HCT116 (cell line): ENCODE measurements at regions not wholly inside any gene's neighbourhood (a gene's known extent, or its start where the extent isn't known, plus 50 kb on each side); places are given as distances from the start of the nearest gene placed in this dataset.

ENCODE experiments used
- ATAC-seq: fragments of 200-7000 bp; cut with Tn5 transposase; 2 replicates; pipeline ENCODE4 v1.9.1; 2020; ENCODE audit warnings: mild to moderate bottlenecking, moderate library complexity
- BruUV-seq: library from RNA; stranded (reverse); fragments of 400-500 nt; replicated peaks from 2 replicates; lab custom pipeline; 2021; lab: Mats Ljungman, UMichigan
- CTCF ChIA-PET: fragments of 300-600 bp; sonication (Branson Sonifier 250); formaldehyde crosslinking; loops from one replicate; lab custom pipeline; 2021; ENCODE audit warnings: antibody characterized with exemption; lab: Charles Lee
- POLR2A ChIA-PET: fragments of 300-600, 350-600 bp; sonication (Branson Sonifier 250); formaldehyde crosslinking; loops from one replicate; lab custom pipeline; 2021; ENCODE audit warnings: antibody characterized with exemption; lab: Charles Lee
- RAD21 ChIA-PET, 2 experiments: fragments of 300-600 bp; sonication (Branson Sonifier 250); formaldehyde crosslinking; loops; one replicate each; lab custom pipeline; 2023; ENCODE audit warnings: low total read pairs in 2 of 2; ENCODE audit not compliant: uncharacterized antibody in 2 of 2, unreplicated experiment in 2 of 2, low non-redundant PET in 1 of 2; lab: Charles Lee
- DNase-seq: peaks from one replicate; pipeline ENCODE4 v3.0.0-alpha.2; 2010; ENCODE audit warnings: low read depth, low spot score
- H2AFZ ChIP-seq: fragments of 200-600 bp; shearing (Covaris generic), sonication (generic); 2 replicates; pipeline ENCODE4 v1.6.1; 2017; ENCODE audit warnings: low read depth, mixed run types, mixed read lengths, antibody characterized with exemption, low read length; ENCODE audit not compliant: poor library complexity, severe bottlenecking
- H3K27ac ChIP-seq: 2 replicates; pipeline ENCODE4 v1.5.1; 2012; ENCODE audit warnings: low read depth, low read length
- H3K27me3 ChIP-seq: fragments of 200-600 bp; sonication (generic); 2 replicates; pipeline ENCODE4 v1.6.1; 2016; ENCODE audit warnings: mixed run types, low read length, mixed read lengths; ENCODE audit not compliant: insufficient read depth
- H3K36me3 ChIP-seq, 2 experiments: fragments of 200-500 bp in 1 of 2; fragments of 200-600 bp in 1 of 2; sonication (Bioruptor generic) in 1 of 2; sonication (generic) in 1 of 2; 2 replicates each; pipeline versions ENCODE4 v1.5.1 to v1.6.1; 2014 to 2016; ENCODE audit warnings: low read length in 2 of 2, inconsistent platforms in 1 of 2, mixed read lengths in 1 of 2, mixed run types in 1 of 2; ENCODE audit not compliant: insufficient read depth in 2 of 2, control insufficient read depth in 1 of 2
- H3K4me1 ChIP-seq, 2 experiments: fragments of 200-600 bp in 1 of 2; sonication (generic) in 1 of 2; 2 replicates each; pipeline versions ENCODE4 v1.5.1 to v1.6.1; 2012 to 2017; ENCODE audit warnings: low read length in 2 of 2, inconsistent platforms in 1 of 2, mild to moderate bottlenecking in 1 of 2, mixed read lengths in 1 of 2, mixed run types in 1 of 2, moderate library complexity in 1 of 2; ENCODE audit not compliant: insufficient read depth in 2 of 2, control insufficient read depth in 1 of 2
- H3K4me2 ChIP-seq: fragments of 200-600 bp; sonication (generic); 2 replicates; pipeline ENCODE4 v1.6.1; 2017; ENCODE audit warnings: mixed run types, low read length, mixed read lengths
- H3K4me3 ChIP-seq, 2 experiments: fragments of 200-600 bp in 1 of 2; sonication (generic) in 1 of 2; replicated peaks in 1 of 2; 2 replicates each; pipeline ENCODE4 v1.5.1; 2011 to 2016; ENCODE audit warnings: low read length in 2 of 2, control low read depth in 1 of 2, low read depth in 1 of 2, mild to moderate bottlenecking in 1 of 2, mixed read lengths in 1 of 2, mixed run types in 1 of 2
- H3K79me2 ChIP-seq: fragments of 200-600 bp; sonication (generic); 2 replicates; pipeline ENCODE4 v1.6.1; 2017; ENCODE audit warnings: mild to moderate bottlenecking, mixed run types, low read length, moderate library complexity, mixed read lengths; ENCODE audit not compliant: insufficient read depth
- H3K9ac ChIP-seq: fragments of 200-600 bp; sonication (generic); 2 replicates; pipeline ENCODE4 v1.6.1; 2016; ENCODE audit warnings: low read length, mixed read lengths
- H3K9me2 ChIP-seq: fragments of 200-600 bp; sonication (generic), shearing (Covaris generic); 2 replicates; pipeline ENCODE4 v1.6.1; 2017; ENCODE audit warnings: mixed run types, mild to moderate bottlenecking, moderate library complexity; ENCODE audit not compliant: insufficient read depth
- H3K9me3 ChIP-seq, 2 experiments: fragments of 200-500 bp in 1 of 2; fragments of 200-600 bp in 1 of 2; sonication (Bioruptor generic) in 1 of 2; sonication (generic) in 1 of 2; 2 replicates each; pipeline ENCODE4 v1.6.1; 2014 to 2017; ENCODE audit warnings: low read length in 2 of 2, mixed read lengths in 2 of 2, inconsistent platforms in 1 of 2, low read depth in 1 of 2, mild to moderate bottlenecking in 1 of 2, mixed run types in 1 of 2, moderate library complexity in 1 of 2; ENCODE audit not compliant: control insufficient read depth in 1 of 2, insufficient read depth in 1 of 2
- H4K20me1 ChIP-seq: fragments of 200-600 bp; sonication (generic), shearing (Covaris generic); 2 replicates; pipeline ENCODE4 v1.6.1; 2017; ENCODE audit warnings: mixed run types, mild to moderate bottlenecking, moderate library complexity; ENCODE audit not compliant: insufficient read depth
- ATF3 ChIP-seq: IDR thresholded peaks from 2 replicates; pipeline ENCODE4 v1.6.1; 2012
- CBX3 ChIP-seq: IDR thresholded peaks from 2 replicates; pipeline ENCODE4 v1.6.1; 2012; ENCODE audit warnings: low read depth
- CEBPB ChIP-seq: IDR thresholded peaks from 2 replicates; pipeline ENCODE4 v1.6.1; 2012; ENCODE audit warnings: low read depth
- CTCF ChIP-seq, 3 experiments: fragments of 200-600 bp in 1 of 3; sonication (generic) in 1 of 3; IDR thresholded peaks in 2 of 3; conservative IDR thresholded peaks in 1 of 3; 2 replicates each; pipeline ENCODE4 v1.5.1; 2012 to 2017; ENCODE audit warnings: low read depth in 2 of 3, low read length in 2 of 3, antibody characterized with exemption in 1 of 3, borderline replicate concordance in 1 of 3, control low read depth in 1 of 3, mild to moderate bottlenecking in 1 of 3, mixed read lengths in 1 of 3, mixed run types in 1 of 3, moderate library complexity in 1 of 3; ENCODE audit not compliant: insufficient read depth in 1 of 3
- EGR1 ChIP-seq: IDR thresholded peaks from 2 replicates; pipeline ENCODE4 v1.6.1; 2012; ENCODE audit warnings: low read depth
- EZH2 ChIP-seq: fragments of 200-600 bp; sonication (generic); IDR thresholded peaks from 2 replicates; pipeline ENCODE4 v1.6.1; 2017; ENCODE audit warnings: antibody characterized with exemption, mixed run types
- FOSL1 ChIP-seq: IDR thresholded peaks from 2 replicates; pipeline ENCODE4 v1.6.1; 2012; ENCODE audit warnings: low read depth
- JUND ChIP-seq: IDR thresholded peaks from 2 replicates; pipeline ENCODE4 v1.6.1; 2012
- MAX ChIP-seq: IDR thresholded peaks from 2 replicates; pipeline ENCODE4 v1.6.1; 2012
- POLR2A ChIP-seq: IDR thresholded peaks from 2 replicates; pipeline ENCODE4 v1.7.0; 2011; ENCODE audit warnings: borderline replicate concordance; ENCODE audit not compliant: insufficient read depth, insufficient read length; ENCODE audit errors: extremely low read depth
- POLR2AphosphoS5 ChIP-seq: IDR thresholded peaks from 2 replicates; pipeline ENCODE4 v1.6.1; 2011; ENCODE audit warnings: mild to moderate bottlenecking, low read depth, low read length, moderate library complexity
- RAD21 ChIP-seq: IDR thresholded peaks from 2 replicates; pipeline ENCODE4 v1.6.1; 2012; ENCODE audit warnings: low read depth, mild to moderate bottlenecking
- REST ChIP-seq: IDR thresholded peaks from 2 replicates; pipeline ENCODE4 v1.6.1; 2012; ENCODE audit warnings: low read depth
- SP1 ChIP-seq: IDR thresholded peaks from 2 replicates; pipeline ENCODE4 v1.6.1; 2012; ENCODE audit warnings: low read depth
- ZBTB33 ChIP-seq: IDR thresholded peaks from 2 replicates; pipeline ENCODE4 v1.6.1; 2011; ENCODE audit warnings: mild to moderate bottlenecking, low read length, moderate library complexity; ENCODE audit not compliant: insufficient replicate concordance; ENCODE audit errors: extremely low read depth
- ZFX ChIP-seq: fragments of 450-650 bp; IDR thresholded peaks from 2 replicates; pipeline ENCODE4 v1.6.1; 2017
- intact Hi-C: fragments of 100-400 bp; cut with micrococcal nuclease; formaldehyde crosslinking; loops from 2 replicates; pipeline ENCODE4 v1.10.0; 2022

- no peak for TF ChIP-seq ZBTB33
- TF ChIP-seq POLR2AphosphoS5, result no peak
- no peak for TF ChIP-seq FOSL1
- TF ChIP-seq REST, result no peak
- no peak for TF ChIP-seq ATF3
These were observed 1090.5 kb upstream of the SEMA6A start (continued) for GRCh38 chr5:117665121-117665520.

DNA sequence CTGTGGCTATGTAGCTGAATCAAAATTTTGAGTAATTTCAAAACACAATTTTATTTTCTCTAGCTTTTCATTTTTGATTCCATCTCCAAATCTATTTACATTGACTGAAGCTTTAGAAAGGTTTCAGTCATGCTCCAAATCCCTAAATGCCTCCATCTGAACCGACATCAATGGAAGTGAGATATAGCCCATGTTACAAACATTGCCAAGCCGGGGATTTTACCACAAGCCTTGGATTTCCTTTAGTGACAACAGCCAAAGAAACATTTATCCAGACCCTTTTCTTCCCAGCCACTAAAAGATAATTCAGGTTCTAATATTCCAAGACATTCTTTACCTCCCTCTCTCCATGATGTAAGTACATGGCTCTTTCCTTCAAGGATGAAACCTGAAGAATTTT lies 1087.7 kb upstream of the SEMA6A start:
- ATAC-seq, result no peak
- no peak for TF ChIP-seq CEBPB
- no peak for TF ChIP-seq EGR1
- TF ChIP-seq FOSL1, result no peak
- TF ChIP-seq CBX3, result no peak
- no peak for TF ChIP-seq SP1
- no peak for TF ChIP-seq ATF3
- no peak for TF ChIP-seq POLR2A
- no peak for TF ChIP-seq JUND
- no peak for TF ChIP-seq MAX
- TF ChIP-seq ZBTB33, result no peak
- TF ChIP-seq EZH2, result no peak
- no peak for TF ChIP-seq CTCF (IDR thresholded peaks at IDR 0.05 in 2 of 3, conservative IDR thresholded peaks at IDR 0.05 in 1 of 3; ENCODE audit: borderline replicate concordance in 1 of 3, insufficient read depth in 1 of 3, low read depth in 2 of 3, low read length in 2 of 3)
- TF ChIP-seq RAD21, result no peak
- TF ChIP-seq ZFX, result no peak
- Histone ChIP-seq H3K36me3 (no peaks in the 10 kb centered on the region), H3K4me3 (no peak overlapping the region), H2AFZ (no peak overlapping the region), H3K9me3 (no peaks in the 10 kb centered on the region), H3K4me2 (no peak overlapping the region), H3K4me1 (no peaks in the 10 kb centered on the region), H3K79me2 (no peaks in the 10 kb centered on the region), H3K9me2 (no peaks in the 10 kb centered on the region), H4K20me1 (no peaks in the 10 kb centered on the region), H3K9ac (no peak overlapping the region), H3K27ac (no peak overlapping the region), H3K27me3 (no peaks in the 10 kb centered on the region)
- RAD21 ChIA-PET, result no interaction called here
- intact Hi-C loops, result no loop called here
- POLR2A ChIA-PET, result no interaction called here
- DNase-seq, result no peak
- CTCF ChIA-PET, result no interaction called here
- BruUV-seq, result no TSS peak
